GM19372 (cell line): ENCODE measurements at regions not wholly inside any gene's neighbourhood (a gene's known extent, or its start where the extent isn't known, plus 50 kb on each side); places are given as distances from the start of the nearest gene placed in this dataset.

Experiments
- ATAC-seq: cut with Tn5 transposase; IDR thresholded peaks from one replicate; pipeline ENCODE4 v1.9.1; 2021; ENCODE audit warnings: mild to moderate bottlenecking, low read depth, moderate library complexity; ENCODE audit not compliant: unreplicated experiment

DNA sequence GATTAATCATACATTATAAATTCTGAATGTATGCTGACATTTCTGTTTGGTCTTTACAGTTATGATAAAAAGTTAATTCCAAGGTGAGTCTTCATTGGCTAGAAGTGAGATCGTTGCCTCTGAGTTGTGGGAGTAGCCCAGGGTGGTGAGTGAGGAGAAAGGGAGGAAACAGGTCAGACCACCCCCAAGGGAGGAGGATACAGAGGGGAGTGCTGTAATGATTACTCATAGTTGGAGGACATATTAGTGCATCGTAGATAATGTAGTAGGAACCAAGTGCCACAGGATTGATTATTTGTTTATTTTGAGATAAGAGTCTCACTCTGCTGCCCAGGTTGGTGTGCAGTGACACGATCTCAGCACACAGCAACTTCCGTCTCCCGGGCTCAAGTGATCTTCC, 672.2 kb downstream of the INHBA start:
- no peak for ATAC-seq

DNA sequence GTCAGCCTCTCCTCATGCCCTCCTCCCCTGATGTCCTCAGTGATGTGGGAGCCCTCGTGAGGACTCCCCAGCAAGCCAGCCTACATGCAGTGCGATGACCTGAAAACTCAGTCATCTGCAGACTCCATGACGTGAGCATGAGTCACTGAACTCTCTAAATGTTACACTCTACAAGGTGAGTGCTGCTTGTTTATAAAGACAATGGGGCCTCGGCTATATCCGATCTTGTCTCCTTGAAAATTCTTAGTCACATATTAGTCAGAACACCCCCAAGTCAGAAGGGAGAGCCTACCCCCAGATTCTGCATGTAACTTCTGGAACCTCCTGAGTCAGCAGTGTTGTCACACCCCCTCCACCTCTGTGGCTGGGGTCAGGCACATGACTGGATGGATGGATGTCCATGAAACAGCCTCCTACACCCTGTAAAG, 673.8 kb downstream of the INHBA start:
- ATAC-seq, result no peak

DNA sequence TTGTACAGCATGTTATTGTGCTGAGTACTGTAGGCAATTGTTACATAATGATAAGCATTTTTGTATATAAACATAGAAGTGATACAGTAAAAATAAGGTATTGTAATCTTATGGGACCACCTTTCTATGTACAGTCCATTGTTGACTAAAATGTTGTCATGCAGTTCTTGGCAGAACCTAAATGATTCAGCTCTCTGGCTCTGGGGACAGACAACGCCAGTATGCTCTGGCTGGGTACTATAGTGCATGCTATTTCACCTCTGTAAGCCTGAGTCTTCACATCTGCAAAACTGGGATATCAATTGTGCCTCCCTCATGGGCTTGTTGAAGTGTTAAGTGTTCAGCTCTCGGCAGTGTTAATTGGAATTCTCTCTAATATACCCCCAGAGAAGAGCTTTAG, 674.3 kb downstream of the INHBA start:
- no peak for ATAC-seq

DNA sequence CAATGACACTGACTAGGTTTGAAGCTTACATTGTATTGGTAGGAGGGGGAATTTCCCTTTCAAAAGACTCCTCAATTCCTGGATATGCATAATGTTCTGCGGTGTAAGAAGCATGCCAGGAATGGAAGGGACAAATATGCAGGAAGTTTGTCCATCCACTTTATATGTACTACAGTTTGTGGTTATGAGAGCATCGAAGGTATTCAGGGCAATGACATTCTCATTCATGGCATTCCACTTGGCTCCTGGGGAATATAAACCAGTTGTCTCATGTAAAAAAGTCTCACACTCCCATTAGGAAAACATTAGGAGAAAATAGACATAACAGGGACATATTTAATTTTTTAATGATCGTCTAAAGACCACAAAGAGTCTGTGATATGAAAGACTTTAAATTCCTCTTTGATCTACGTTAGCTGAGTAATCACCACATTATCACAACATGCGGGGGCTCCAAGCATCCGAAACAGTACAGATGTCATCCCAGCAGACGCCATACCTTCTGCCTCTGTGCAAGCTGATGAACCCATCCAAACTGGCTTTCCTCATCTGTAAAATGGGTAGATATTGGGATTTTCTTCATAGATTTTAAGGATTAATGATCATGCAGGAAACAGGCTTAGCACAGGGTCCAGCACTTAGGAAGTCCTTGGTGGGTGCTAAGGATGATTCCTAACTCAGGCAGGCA, 675.3 kb downstream of the INHBA start:
- no peak for ATAC-seq

DNA sequence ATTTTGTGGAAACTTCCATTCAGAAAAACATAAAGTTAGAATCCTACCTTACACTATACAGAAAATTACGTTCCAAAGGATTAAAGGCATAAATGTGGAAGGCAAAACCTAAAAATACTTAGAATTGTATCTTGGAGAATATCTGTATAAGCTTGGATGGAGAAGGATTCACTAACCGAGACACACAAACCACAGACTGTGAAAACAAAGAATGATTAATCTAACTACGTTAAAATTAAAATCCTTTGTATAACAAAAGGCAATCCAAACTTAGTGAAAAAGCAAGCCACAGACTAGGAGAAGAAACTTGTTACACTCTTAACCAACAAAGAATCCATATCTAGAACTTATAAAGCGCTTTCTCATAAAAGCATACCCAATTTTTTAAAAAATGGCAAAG, 678.8 kb downstream of the INHBA start:
- ATAC-seq, result no peak

DNA sequence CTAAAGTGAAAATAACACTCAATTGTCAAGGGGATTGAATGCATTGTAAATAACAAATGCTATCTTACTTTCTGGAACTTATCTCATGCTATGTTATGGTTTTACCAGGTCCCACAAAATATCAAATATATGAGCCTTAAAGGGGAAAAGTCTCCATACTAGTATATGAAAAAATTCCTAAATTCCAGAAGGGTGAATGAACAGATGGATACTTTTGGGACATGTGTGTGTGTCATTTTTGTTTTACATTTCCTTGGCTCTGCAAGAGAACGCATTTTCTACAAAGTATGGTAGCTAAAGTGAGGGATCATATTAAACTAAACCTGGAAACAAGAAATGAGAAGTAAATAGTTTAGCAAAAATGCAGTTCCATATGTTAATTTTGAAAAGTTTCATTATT, 682.8 kb downstream of the INHBA start:
- ATAC-seq, result no peak

DNA sequence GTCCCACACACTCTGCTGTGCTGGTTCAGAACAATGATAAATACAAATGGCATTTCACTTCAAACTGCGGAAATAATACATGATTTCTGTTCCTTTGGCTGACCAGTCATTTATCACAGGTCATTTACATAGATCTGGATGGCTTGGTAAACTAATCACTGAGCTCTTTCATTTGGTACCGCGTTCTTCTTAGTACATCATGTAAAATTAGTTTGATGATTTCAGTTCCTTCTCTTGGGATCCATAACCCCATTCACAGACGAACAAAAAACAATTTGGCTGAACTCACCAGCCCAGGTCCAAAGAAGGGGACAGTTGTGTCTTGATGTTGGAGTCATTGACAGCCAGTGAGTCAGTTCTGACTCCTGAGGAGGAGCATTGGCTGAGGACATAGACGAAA, 689.8 kb downstream of the INHBA start:
- ATAC-seq, result no peak

DNA sequence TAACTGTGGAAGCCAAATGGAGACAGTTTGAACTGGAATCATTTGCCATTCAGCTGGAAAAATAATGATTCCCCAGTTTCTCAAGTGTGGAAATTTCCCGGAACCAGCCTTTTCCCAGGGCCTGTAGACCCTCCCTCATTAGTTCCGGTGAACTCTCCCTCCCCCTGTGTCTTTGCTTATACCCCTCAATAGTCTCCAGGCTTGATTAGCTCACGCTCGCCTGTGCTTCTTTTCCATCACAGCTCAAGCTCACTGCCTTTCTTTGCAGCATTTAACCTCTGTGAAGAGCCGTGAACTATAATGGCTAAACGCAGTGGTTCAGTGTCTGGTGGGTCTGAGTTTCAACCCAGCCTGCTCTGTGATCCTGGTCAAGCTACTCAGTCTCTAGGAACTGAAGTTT, 690.8 kb downstream of the INHBA start:
- ATAC-seq, result no peak

DNA sequence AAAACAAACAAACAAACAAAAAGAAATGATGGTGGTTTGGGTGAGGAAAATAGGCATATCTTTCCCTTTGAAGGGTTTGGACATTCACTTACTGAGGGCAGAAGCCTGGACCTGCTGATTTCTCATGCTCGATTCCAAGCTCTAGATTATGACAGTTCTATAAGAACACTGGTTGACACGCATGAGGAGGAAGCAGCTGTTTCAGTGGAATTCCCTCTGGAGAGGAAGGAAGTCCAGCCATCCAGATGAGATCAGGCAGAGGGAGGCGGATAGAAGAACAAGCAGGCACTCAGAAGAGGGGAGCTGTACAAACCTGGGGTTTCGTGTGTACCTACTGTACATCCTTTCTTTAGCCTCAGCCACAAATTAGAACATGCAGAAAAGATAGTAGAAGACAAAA, 691.9 kb downstream of the INHBA start:
- no peak for ATAC-seq

DNA sequence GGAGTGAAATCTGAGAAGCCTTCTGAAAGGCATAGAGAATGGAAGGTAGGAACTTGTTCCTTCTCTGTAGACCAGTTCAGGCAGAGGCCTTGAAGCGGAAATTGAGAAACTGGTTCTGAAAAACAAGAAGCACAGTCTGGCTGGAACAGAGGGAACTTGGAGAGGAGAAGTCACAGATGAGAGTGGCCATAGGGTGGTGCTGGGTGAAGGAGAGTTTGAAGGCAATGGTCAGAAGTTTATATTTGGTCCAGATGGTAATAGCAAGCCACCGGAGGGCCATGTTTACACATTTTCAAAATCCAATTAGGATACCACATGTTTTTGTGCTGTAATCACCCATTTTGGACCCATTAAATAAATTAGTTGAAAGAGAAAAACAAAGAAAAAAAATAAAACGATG, 692.5 kb downstream of the INHBA start:
- no peak for ATAC-seq

DNA sequence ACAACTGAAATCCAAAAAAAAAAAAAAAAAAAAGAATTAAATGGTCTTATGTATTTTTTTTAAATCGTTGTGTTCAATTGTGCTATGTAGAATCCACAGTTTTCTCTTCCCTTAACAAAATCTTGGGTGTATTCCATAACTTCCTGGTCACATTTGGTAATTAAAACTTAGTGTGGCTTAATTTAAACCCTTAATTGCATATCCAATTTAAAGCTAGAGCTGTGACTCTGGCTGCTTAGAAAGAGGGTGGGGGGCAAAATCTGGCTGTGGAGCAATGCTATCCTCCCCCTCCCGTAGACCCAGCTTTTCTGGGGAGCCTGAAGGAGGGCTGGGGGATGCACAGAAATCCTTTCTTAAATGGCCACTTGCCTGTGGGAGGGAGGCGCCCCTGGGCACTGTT, 695.1 kb downstream of the INHBA start:
- no peak for ATAC-seq

DNA sequence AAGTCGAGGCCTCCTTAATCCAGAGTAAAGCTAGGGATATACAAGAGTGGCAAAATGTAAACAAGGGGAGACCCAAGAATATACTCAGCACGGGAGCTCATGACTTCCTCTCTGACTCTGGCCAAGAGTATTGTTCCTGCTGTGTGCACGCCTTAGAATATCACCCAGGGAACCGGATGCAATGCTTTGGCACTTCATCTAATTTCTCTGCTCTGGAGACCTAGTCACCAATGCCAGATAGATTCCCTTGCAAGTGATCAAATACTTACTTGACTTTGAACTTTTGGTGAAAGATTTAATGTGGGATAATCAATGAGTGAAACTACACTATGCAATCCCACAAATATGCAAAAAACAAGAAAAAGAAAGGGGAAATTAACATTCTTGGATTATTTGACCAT, 695.5 kb downstream of the INHBA start:
- no peak for ATAC-seq

DNA sequence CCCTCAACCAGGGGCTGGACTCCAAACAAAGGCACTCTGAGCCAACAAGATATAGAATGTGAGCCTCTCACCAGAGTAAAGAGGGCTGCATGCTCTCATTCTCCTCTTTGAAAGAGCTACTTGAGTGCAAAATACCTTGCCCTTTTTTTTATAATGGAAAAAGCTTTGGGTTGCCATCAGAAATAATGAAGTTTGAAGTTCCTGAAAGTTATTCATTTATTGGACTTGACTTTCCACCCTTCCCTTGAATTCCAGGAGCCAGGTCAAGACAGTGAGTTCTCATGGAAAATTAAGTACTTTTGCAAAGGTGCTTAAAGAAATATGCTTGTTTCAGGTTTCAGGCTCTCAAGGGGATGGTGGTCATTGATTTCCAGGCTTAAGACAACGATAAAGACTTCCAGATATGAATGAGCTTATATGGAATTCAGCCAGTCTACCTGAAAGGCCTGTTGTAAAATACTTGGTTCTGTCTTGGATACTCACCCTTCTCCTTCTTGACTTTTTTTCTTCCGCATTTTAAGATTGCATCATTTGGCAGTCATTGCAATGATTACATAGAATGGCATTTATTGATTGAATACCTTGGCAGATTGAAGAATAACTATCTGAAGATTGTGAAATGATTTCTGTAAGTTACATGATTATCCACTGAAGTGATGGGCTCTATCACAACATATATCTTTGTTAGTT, 696.4 kb downstream of the INHBA start:
- no peak for ATAC-seq

DNA sequence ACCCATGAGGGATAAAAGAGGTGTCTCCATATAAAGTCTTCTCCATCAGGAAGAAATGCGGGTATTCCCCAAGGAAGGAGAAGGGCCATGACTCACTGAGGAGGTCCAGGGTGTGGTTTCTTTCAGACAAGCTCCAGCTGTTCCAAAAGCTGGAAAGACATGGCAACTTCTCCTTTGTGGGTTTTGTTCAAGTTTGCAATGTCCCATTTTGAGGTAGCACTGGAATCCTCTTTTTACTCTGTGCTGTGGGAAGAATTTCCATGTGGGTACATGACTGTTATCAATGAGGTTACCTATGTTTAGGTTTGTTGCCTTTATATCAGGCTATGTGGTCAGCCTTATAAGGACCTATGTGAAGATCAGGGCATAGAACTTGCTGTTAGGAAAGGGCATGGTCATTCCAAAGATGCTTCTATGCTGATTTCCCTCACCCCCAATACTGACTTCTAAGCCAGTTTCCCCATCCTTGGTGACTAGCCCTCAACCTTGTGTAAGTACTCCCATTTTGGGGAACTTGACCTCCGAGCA, 697.5 kb downstream of the INHBA start:
- ATAC-seq, result no peak

DNA sequence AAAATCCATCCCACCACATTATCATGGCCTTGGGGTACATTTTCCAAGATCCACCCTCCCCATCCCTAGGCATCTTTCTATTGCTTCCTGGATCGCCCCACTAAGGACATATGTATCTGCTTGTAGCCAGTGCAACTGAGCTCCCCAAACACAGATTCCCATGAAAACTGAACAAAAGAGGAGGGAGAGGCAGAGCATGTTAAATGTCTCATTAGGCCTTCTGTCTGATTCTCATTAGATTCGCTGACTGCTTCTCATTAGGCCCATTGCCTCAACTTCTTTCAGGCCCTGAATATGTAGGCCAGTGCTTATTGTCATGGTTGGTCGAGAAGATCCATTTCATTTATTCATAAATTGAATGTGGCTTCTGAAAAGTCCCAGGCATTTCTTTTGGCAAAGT, 698.9 kb downstream of the INHBA start:
- ATAC-seq, result no peak

DNA sequence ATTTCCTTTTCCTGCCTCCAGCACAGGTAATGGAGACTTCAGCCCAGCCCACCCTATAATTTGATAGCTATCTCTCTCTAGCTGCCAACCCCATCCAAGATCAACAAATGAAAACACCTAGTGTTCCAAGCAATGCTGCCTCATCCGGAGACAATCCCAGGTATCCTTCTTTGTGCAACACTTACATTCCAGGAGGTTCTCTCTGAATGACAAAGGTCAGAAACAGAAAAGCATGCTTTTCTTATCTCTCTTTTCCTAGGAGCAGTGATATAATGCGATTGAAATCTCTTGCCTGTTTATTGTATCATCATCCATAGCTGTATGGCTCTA, 699.3 kb downstream of the INHBA start:
- ATAC-seq, result no peak

DNA sequence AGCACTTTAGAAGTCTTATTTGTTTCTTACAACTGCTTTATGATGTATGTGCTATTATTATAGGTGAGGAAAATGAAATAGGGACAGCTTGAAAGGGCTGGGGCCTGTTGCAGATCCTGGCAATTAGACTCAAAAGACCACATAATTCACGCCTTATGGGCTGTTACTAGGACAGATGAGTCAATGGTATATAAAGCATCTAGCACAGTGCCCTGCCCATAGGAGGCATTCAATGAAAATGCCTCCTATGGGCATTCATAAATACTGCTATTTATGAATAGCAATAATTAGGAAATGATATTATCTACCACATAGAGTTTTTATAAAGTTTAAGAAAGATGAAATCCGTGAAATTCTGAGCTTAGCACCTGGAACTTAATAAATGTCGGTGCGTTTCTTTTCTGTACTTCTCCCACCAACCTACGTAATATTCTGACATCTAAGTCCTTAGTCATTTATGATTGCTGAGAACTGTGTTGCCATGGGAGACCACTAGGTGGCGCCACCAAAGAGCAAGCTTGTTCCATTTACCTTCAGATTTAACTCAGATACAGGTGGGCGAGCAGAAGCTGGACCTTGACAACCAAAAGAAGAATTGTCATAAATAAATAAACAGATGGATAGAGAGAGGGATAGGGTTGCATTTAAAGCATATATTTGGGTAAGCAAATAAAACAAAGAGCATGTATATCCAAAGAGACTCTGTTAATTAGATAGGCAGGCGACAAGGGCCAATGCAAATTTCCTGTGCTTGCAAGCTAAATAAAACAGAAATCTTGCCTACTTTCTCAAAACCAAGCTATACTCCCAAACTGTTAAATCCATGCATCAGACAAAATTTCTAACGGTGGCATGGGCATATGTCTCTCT, 699.9 kb downstream of the INHBA start:
- ATAC-seq, result peak; percentile 64

DNA sequence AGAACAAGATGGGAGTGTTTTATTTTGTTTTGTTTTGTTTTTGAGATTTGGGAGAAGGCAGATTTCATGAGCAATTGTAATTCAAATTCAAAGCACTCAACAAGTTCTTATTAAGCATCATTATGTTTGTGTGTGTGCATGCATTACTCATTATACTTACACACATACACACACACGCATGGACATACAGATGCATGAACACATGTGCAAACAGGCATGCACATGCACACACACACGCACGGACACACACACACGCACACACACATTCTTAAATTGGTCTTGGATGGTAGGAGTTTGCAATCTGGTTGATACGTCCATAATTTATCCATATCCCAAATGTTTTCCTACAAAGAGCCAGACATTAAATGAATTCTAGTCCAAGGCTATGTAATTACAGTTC, 702.8 kb downstream of the INHBA start:
- ATAC-seq, result no peak

DNA sequence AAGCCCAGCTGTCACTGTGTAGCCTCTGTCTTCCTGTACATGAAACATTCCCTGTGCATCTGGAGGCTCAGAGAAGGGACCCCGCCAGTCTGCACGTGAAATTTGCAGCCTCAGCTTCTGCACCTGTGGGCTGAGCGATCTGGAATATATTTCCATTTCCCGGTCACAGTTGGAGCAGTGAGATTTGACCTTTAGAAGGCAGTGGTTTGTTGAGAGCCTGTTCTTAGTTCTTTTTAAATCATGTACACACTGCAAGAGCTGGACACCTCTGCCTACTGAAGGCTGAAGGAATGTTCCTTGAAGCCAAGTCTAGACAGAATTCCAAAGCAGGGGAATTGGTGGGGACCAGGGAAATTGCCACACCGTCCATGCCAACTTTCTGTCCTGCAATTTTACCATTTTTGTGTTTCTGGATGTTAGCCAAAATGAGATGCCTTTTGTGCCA, 706.6 kb downstream of the INHBA start:
- no peak for ATAC-seq

DNA sequence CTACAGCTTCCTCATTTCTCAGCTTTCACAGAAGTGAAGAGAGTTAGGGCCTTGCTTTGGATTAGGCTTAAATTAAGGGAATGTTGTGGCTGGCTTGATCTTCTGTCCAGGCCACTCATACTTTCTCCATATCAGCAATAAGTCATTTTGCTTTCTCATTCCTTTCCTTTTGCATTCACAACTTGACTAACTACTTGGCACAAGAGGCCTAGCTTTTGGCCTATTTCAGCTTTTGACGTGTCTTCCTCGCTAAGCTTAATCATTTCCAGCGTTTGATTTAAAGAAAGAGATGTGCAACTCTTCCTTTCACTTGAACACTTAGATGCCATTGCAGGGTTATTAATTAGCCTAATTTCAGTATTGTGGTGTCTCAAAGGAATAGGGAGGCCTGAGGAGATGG, 712.0 kb downstream of the INHBA start:
- no peak for ATAC-seq

DNA sequence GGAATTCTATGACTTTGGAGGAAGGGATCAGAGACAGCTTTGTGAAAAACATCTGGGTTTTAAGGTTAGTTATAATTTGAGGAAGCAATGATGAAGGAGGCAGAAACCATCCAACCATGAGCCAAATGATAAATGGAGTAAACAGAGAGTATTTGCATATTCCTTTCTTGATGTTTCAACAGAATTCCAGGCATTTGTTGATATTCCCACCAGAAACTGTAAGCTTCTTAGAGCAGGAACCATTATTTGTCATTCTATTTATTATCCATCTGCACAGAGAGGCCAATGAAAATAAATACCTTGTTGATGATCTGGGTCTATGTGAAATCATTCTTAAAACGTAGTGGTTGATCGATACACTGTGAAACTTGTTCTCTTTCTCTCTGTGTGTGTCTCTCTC, 715.3 kb downstream of the INHBA start:
- no peak for ATAC-seq
